Endothelial cell of umbilical vein (primary cell): ENCODE measurements at regions not wholly inside any gene's neighbourhood (a gene's known extent, or its start where the extent isn't known, plus 50 kb on each side); places are given as distances from the start of the nearest gene placed in this dataset.

Experiments
- BruUV-seq: library from RNA; stranded (reverse); fragments of 400-500 nt; replicated peaks from 2 replicates; lab custom pipeline; 2021; lab: Mats Ljungman, UMichigan
- CTCF ChIA-PET: fragments of 300-600, 350-600 bp; sonication (Branson Sonifier 250); formaldehyde crosslinking; loops from one replicate; lab custom pipeline; 2021; ENCODE audit warnings: antibody characterized with exemption, inconsistent platforms; lab: Charles Lee
- POLR2A ChIA-PET: fragments of 300-600, 350-600 bp; sonication (Branson Sonifier 250); formaldehyde crosslinking; loops from one replicate; lab custom pipeline; 2021; ENCODE audit warnings: antibody characterized with exemption, inconsistent platforms; lab: Charles Lee
- DNase-seq: peaks from one replicate; pipeline ENCODE4 v3.0.0-alpha.2; 2011; ENCODE audit warnings: low read depth, low spot score
- FAIRE-seq: peaks from 2 replicates; lab custom pipeline; 2011; peaks lifted over from hg19 to GRCh38; lab: Jason Lieb, UNC
- H2AFZ ChIP-seq: 2 replicates; pipeline ENCODE4 v1.6.0; 2012; ENCODE audit warnings: low read depth, low read length, control low read depth, inconsistent platforms
- H3K27ac ChIP-seq: 2 replicates; pipeline ENCODE4 v1.5.1; 2011; ENCODE audit warnings: low read depth, mild to moderate bottlenecking, control low read depth, low read length, moderate library complexity; ENCODE audit not compliant: insufficient read depth
- H3K27me3 ChIP-seq, 2 experiments: 2 replicates each; pipeline versions ENCODE4 v1.6.0 to v1.6.1; 2011; ENCODE audit warnings: low read length in 2 of 2, mixed read lengths in 1 of 2; ENCODE audit not compliant: control insufficient read depth in 2 of 2, insufficient read depth in 2 of 2
- H3K36me3 ChIP-seq, 2 experiments: 2 replicates in 1 of 2; 3 replicates in 1 of 2; pipeline ENCODE4 v1.5.1; 2011; ENCODE audit warnings: low read length in 2 of 2, mild to moderate bottlenecking in 1 of 2, moderate library complexity in 1 of 2; ENCODE audit not compliant: control insufficient read depth in 2 of 2, insufficient read depth in 2 of 2; ENCODE audit errors: extremely low read depth in 1 of 2
- H3K4me1 ChIP-seq: 3 replicates; pipeline ENCODE4 v1.5.1; 2011; ENCODE audit warnings: mild to moderate bottlenecking, low read length; ENCODE audit not compliant: control insufficient read depth, insufficient read depth; ENCODE audit errors: extremely low read depth
- H3K4me2 ChIP-seq: 2 replicates; pipeline ENCODE4 v1.6.1; 2011; ENCODE audit warnings: low read length, control low read depth, mixed read lengths; ENCODE audit not compliant: insufficient read depth
- H3K4me3 ChIP-seq, 3 experiments: fragments of 200-600 bp in 1 of 3; sonication (generic), shearing (Covaris generic) in 1 of 3; replicated peaks in 1 of 3; 2 replicates each; pipeline ENCODE4 v1.5.1; 2011 to 2016; ENCODE audit warnings: control low read depth in 3 of 3, low read length in 3 of 3, mild to moderate bottlenecking in 2 of 3, inconsistent platforms in 1 of 3, low read depth in 1 of 3, moderate library complexity in 1 of 3; ENCODE audit not compliant: insufficient read depth in 1 of 3
- H3K79me2 ChIP-seq: 2 replicates; pipeline ENCODE4 v1.6.0; 2012; ENCODE audit warnings: low read length, inconsistent platforms; ENCODE audit not compliant: control insufficient read depth, insufficient read depth
- H3K9ac ChIP-seq: replicated peaks from 2 replicates; pipeline ENCODE3; 2011; ENCODE audit warnings: low read length, control low read depth; ENCODE audit not compliant: insufficient read depth; ENCODE audit errors: extremely low read depth
- H3K9me1 ChIP-seq: replicated peaks from 3 replicates; pipeline ENCODE4 v1.6.0; 2011; ENCODE audit warnings: mild to moderate bottlenecking, low read length; ENCODE audit not compliant: control insufficient read depth, insufficient read depth; ENCODE audit errors: extremely low read depth
- H3K9me3 ChIP-seq: replicated peaks from 2 replicates; pipeline ENCODE4 v1.5.1; 2012; ENCODE audit warnings: low read length, inconsistent platforms; ENCODE audit not compliant: control insufficient read depth, insufficient read depth
- H4K20me1 ChIP-seq: replicated peaks from 2 replicates; pipeline ENCODE3; 2011; ENCODE audit warnings: mild to moderate bottlenecking, low read length; ENCODE audit not compliant: control insufficient read depth, insufficient read depth; ENCODE audit errors: extremely low read depth
- EZH2 ChIP-seq: IDR thresholded peaks from 2 replicates; pipeline ENCODE4 v1.6.1; 2012; ENCODE audit warnings: borderline replicate concordance, low read depth, mild to moderate bottlenecking, moderate library complexity, low read length, inconsistent platforms; ENCODE audit not compliant: severe bottlenecking
- FOS ChIP-seq: IDR thresholded peaks from 2 replicates; pipeline ENCODE4 v1.6.1; 2011; ENCODE audit warnings: mild to moderate bottlenecking, low read length, moderate library complexity, borderline replicate concordance; ENCODE audit not compliant: insufficient read depth
- GATA2 ChIP-seq: IDR thresholded peaks from 2 replicates; pipeline ENCODE4 v1.7.0; 2011; ENCODE audit warnings: low read depth, mild to moderate bottlenecking, moderate library complexity, mixed read lengths, low read length; ENCODE audit not compliant: insufficient read length, insufficient read depth
- JUN ChIP-seq: IDR thresholded peaks from 2 replicates; pipeline ENCODE4 v1.6.1; 2011; ENCODE audit warnings: borderline replicate concordance, low read depth; ENCODE audit not compliant: insufficient read length, insufficient read depth
- MYC ChIP-seq: IDR thresholded peaks from one replicate; pipeline ENCODE4 v1.6.1; 2011; ENCODE audit warnings: mild to moderate bottlenecking, low read depth, low read length
- POLR2A ChIP-seq: IDR thresholded peaks from 2 replicates; pipeline ENCODE4 v1.6.1; 2012; ENCODE audit warnings: low read depth, mild to moderate bottlenecking, control low read depth, low read length
- POLR2AphosphoS5 ChIP-seq: IDR thresholded peaks from 2 replicates; pipeline ENCODE4 v1.6.1; 2012; ENCODE audit warnings: low read depth, mild to moderate bottlenecking, control low read depth, low read length, moderate library complexity; ENCODE audit not compliant: insufficient read depth
- dilution Hi-C: fragments of 300-500 bp; cut with MboI; formaldehyde crosslinking; loops from one replicate; pipeline ENCODE4 v1.15.0; 2019; ENCODE audit warnings: low sequenced_read_pairs; ENCODE audit not compliant: extremely low pct_ligation_motif_present
- intact Hi-C: fragments of 100-400 bp; cut with micrococcal nuclease; formaldehyde crosslinking; loops from one replicate; pipeline ENCODE4 v1.10.0; 2022
- TF ChIP-seq, protein P1 (sequence below), 2 donors: IDR thresholded peaks; 1 replicate in 1 of 2; 2 replicates in 1 of 2; pipeline ENCODE4 v1.5.1; 2011; ENCODE audit warnings: low read length in 2 of 2, mild to moderate bottlenecking in 2 of 2, moderate library complexity in 2 of 2, control low read depth in 1 of 2, inconsistent platforms in 1 of 2, low read depth in 1 of 2; ENCODE audit not compliant: insufficient read depth in 1 of 2; ENCODE audit errors: extremely low read depth in 1 of 2
- TF ChIP-seq, protein P2 (sequence below): IDR thresholded peaks from 2 replicates; pipeline ENCODE4 v1.6.1; 2011; ENCODE audit not compliant: insufficient read depth, insufficient read length

- no peaks in the 10 kb centered on the region for H3K79me2 ChIP-seq
- no peak overlapping the region for H3K4me2 ChIP-seq
- H3K27ac ChIP-seq: no peak overlapping the region
- no peaks in the 10 kb centered on the region for H3K9me3 ChIP-seq
- CTCF ChIA-PET: interaction anchor here (1.3 to 1.4 kb wide), 2 partner anchors 9 to 12 kb away, joined by 3 to 5 read pairs; no protein-coding TSS in a partner anchor
- no peaks in the 10 kb centered on the region for H3K27me3 ChIP-seq
- TF ChIP-seq POLR2A: no peak
- no peak for TF ChIP-seq FOS
- no peak for TF ChIP-seq POLR2AphosphoS5
- TF ChIP-seq, protein P1, sequence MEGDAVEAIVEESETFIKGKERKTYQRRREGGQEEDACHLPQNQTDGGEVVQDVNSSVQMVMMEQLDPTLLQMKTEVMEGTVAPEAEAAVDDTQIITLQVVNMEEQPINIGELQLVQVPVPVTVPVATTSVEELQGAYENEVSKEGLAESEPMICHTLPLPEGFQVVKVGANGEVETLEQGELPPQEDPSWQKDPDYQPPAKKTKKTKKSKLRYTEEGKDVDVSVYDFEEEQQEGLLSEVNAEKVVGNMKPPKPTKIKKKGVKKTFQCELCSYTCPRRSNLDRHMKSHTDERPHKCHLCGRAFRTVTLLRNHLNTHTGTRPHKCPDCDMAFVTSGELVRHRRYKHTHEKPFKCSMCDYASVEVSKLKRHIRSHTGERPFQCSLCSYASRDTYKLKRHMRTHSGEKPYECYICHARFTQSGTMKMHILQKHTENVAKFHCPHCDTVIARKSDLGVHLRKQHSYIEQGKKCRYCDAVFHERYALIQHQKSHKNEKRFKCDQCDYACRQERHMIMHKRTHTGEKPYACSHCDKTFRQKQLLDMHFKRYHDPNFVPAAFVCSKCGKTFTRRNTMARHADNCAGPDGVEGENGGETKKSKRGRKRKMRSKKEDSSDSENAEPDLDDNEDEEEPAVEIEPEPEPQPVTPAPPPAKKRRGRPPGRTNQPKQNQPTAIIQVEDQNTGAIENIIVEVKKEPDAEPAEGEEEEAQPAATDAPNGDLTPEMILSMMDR (IDR thresholded peaks at IDR 0.05; ENCODE audit: extremely low read depth in 1 of 2, insufficient read depth in 1 of 2, low read depth in 1 of 2, low read length in 2 of 2): no peak
- TF ChIP-seq, protein P2, sequence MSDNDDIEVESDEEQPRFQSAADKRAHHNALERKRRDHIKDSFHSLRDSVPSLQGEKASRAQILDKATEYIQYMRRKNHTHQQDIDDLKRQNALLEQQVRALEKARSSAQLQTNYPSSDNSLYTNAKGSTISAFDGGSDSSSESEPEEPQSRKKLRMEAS: no peak
- no peak for TF ChIP-seq EZH2
- no peak for TF ChIP-seq MYC
- no peak for TF ChIP-seq JUN
- no peak for TF ChIP-seq GATA2
- H3K9ac ChIP-seq: no peak overlapping the region
- POLR2A ChIA-PET: no interaction called here
- H3K4me1 ChIP-seq: no peaks in the 10 kb centered on the region
- no peaks in the 10 kb centered on the region for H3K9me1 ChIP-seq
- H2AFZ ChIP-seq: no peak overlapping the region
- no TSS peak for BruUV-seq
- H4K20me1 ChIP-seq: no peaks in the 10 kb centered on the region
- dilution Hi-C loops (no loop called here), intact Hi-C loops (no loop called here)
- FAIRE-seq (no peak), DNase-seq (no peak)
- no peaks in the 10 kb centered on the region for H3K36me3 ChIP-seq
- H3K4me3 ChIP-seq: no peak overlapping the region
Measured at GRCh38 chr1:25054526-25055323, 124.6 kb upstream of the RUNX3 start.
